Mesothelial cell of epicardium (in vitro differentiated cells): ENCODE measurements at regions not wholly inside any gene's neighbourhood (a gene's known extent, or its start where the extent isn't known, plus 50 kb on each side); places are given as distances from the start of the nearest gene placed in this dataset.
"Not testable (repeated sequence)": the region's sequence is repeated elsewhere in the genome, so short reads cannot be mapped to it uniquely, and the experiment has no call there.

Experiments used
- DNase-seq, 2 experiments: peaks; one replicate each; pipeline ENCODE4 v3.0.0; 2021; ENCODE audit warnings: low spot score in 2 of 2; ENCODE audit not compliant: unreplicated experiment in 2 of 2
- H3K27ac Mint-ChIP-seq: 2 replicates; pipeline ENCODE4 v1.8.0; 2021; ENCODE audit warnings: mixed read lengths
- H3K27me3 Mint-ChIP-seq: 2 replicates; pipeline ENCODE4 v1.8.0; 2021; ENCODE audit warnings: low read depth, mixed read lengths
- H3K36me3 Mint-ChIP-seq: 2 replicates; pipeline ENCODE4 v1.8.0; 2021; ENCODE audit warnings: mixed read lengths
- H3K4me1 Mint-ChIP-seq: 2 replicates; pipeline ENCODE4 v1.8.0; 2021; ENCODE audit warnings: mixed read lengths
- H3K4me3 Mint-ChIP-seq: 2 replicates; pipeline ENCODE4 v1.8.0; 2021; ENCODE audit warnings: mild to moderate bottlenecking, moderate library complexity, mixed read lengths
- H3K9me3 Mint-ChIP-seq: 2 replicates; pipeline ENCODE4 v1.8.0; 2021; ENCODE audit warnings: mixed read lengths
- CTCF ChIP-seq: fragments of 200-600 bp; sonication (generic); IDR thresholded peaks from one replicate; pipeline ENCODE4 v1.5.0; 2021; ENCODE audit warnings: antibody characterized with exemption; ENCODE audit not compliant: unreplicated experiment

- TF ChIP-seq CTCF, result no peak
- H3K27ac Mint-ChIP-seq, result no peak overlapping the region
- H3K9me3 Mint-ChIP-seq, result no peaks in the 10 kb centered on the region
- no peak for DNase-seq
- H3K27me3 Mint-ChIP-seq, result no peaks in the 10 kb centered on the region
- peaks cover 18% of the 10 kb centered on the region for H3K4me1 Mint-ChIP-seq
- H3K36me3 Mint-ChIP-seq, result no peaks in the 10 kb centered on the region
- H3K4me3 Mint-ChIP-seq, result no peak overlapping the region
Observed at GRCh38 chr2:175852879-175853615, 149.0 kb downstream of the LNPK start.

- no peak for DNase-seq
- no peak for TF ChIP-seq CTCF
- H3K36me3 Mint-ChIP-seq, result no peaks in the 10 kb centered on the region
- no peaks in the 10 kb centered on the region for H3K9me3 Mint-ChIP-seq
- H3K4me1 Mint-ChIP-seq, result peaks cover 12% of the 10 kb centered on the region
- no peaks in the 10 kb centered on the region for H3K27me3 Mint-ChIP-seq
- H3K27ac Mint-ChIP-seq, result no peak overlapping the region
- H3K4me3 Mint-ChIP-seq, result no peak overlapping the region
Observed at GRCh38 chr2:175847128-175847527, 154.9 kb downstream of the LNPK start.

- no peak for DNase-seq
- no peak for TF ChIP-seq CTCF
- Mint-ChIP-seq H3K4me1 (peaks cover 3% of the 10 kb centered on the region), H3K4me3 (no peak overlapping the region), H3K27ac (no peak overlapping the region), H3K36me3 (no peaks in the 10 kb centered on the region), H3K9me3 (peaks cover 4% of the 10 kb centered on the region), H3K27me3 (no peaks in the 10 kb centered on the region)
Observed at GRCh38 chr2:175844169-175844568, 157.9 kb downstream of the LNPK start.

GRCh38 chr2:175843625-175844024 is 158.4 kb downstream of the LNPK start:
- H3K4me3 Mint-ChIP-seq, result no peak overlapping the region
- H3K9me3 Mint-ChIP-seq, result peaks cover 4% of the 10 kb centered on the region
- H3K36me3 Mint-ChIP-seq, result no peaks in the 10 kb centered on the region
- no peak for TF ChIP-seq CTCF
- H3K4me1 Mint-ChIP-seq, result peaks cover 3% of the 10 kb centered on the region
- no peak overlapping the region for H3K27ac Mint-ChIP-seq
- DNase-seq, result no peak
- no peaks in the 10 kb centered on the region for H3K27me3 Mint-ChIP-seq

- H3K27me3 Mint-ChIP-seq, result no peaks in the 10 kb centered on the region
- peaks cover 3% of the 10 kb centered on the region for H3K4me1 Mint-ChIP-seq
- no peak for TF ChIP-seq CTCF
- no peak overlapping the region for H3K27ac Mint-ChIP-seq
- no peak for DNase-seq
- no peak overlapping the region for H3K4me3 Mint-ChIP-seq
- H3K36me3 Mint-ChIP-seq, result no peaks in the 10 kb centered on the region
- peaks cover 4% of the 10 kb centered on the region for H3K9me3 Mint-ChIP-seq
Observed at GRCh38 chr2:175842996-175843395, 159.1 kb downstream of the LNPK start.

GRCh38 chr2:175840765-175841164 is 161.3 kb downstream of the LNPK start:
- not testable (repeated sequence) for H3K36me3 Mint-ChIP-seq, H3K9me3 Mint-ChIP-seq, H3K4me3 Mint-ChIP-seq, H3K4me1 Mint-ChIP-seq, DNase-seq, H3K27ac Mint-ChIP-seq, H3K27me3 Mint-ChIP-seq
